ENCODE measurements at regions not wholly inside any gene's neighbourhood (a gene's known extent, or its start where the extent isn't known, plus 50 kb on each side); places are given as distances from the start of the nearest gene placed in this dataset.
"Not testable (repeated sequence)": the region's sequence is repeated elsewhere in the genome, so short reads cannot be mapped to it uniquely, and the experiment has no call there.

DNA sequence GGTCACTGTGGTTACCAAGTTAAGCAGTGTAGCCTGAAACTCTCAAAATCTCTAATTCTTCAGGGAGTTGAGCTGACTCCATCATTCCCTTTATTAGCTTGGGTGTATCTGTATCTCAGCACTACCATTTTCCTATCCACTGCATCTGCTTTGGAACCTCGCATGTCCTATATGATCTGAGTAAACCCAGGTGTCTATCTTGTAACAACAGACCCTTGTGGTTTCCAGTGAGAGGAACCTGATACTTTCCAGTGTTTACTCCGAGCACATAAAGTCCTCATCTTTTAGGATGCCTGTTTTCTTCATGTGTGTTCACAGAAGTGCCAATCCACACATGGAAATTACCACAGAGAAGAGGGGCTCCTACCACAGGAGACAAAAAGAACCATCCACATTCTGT is 650.4 kb downstream of the LMO4 start:
- H3K9me3 ChIP-seq (ENCODE audit: control insufficient read depth, insufficient read depth, low read length), result no peaks in the 10 kb centered on the region
- H3K36me3 ChIP-seq (ENCODE audit: insufficient read depth, low read length), result no peaks in the 10 kb centered on the region
- no peak overlapping the region for H3K9ac ChIP-seq (ENCODE audit: low read depth, low read length)
- H3K4me1 ChIP-seq (ENCODE audit: insufficient read depth, low read length), result peaks cover under 1% of the 10 kb centered on the region; the same call in 1 of the 2 replicates

GRCh38 chr1:87980494-87980893 is 651.8 kb downstream of the LMO4 start:
- Histone ChIP-seq H3K36me3 (ENCODE audit: insufficient read depth, low read length) (no peaks in the 10 kb centered on the region), H3K9ac (ENCODE audit: low read depth, low read length) (no peak overlapping the region), H3K9me3 (ENCODE audit: control insufficient read depth, insufficient read depth, low read length) (no peaks in the 10 kb centered on the region), H3K4me1 (ENCODE audit: insufficient read depth, low read length) (no peaks in the 10 kb centered on the region)

DNA sequence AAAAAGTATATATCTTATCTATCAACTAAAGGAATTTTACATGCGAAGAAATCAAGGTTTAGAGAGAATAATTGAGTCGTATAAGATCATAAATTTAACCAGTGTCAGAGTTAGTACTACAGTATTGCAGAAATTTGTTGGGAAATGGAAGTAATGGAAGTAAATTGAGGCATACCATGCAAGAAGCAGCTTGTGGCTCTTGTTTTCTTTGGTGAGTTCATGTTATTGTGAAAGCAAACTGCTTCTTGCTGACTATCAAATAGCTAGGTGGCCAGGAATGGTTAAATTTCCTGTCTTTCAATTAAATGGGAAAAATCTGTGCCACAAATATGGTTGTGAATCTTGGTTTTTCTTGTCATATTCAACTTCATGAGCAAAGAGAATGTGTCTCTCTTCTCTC is 652.7 kb downstream of the LMO4 start:
- H3K9ac ChIP-seq (ENCODE audit: low read depth, low read length), result no peak overlapping the region
- no peaks in the 10 kb centered on the region for H3K4me1 ChIP-seq (ENCODE audit: insufficient read depth, low read length)
- H3K9me3 ChIP-seq (ENCODE audit: control insufficient read depth, insufficient read depth, low read length), result no peaks in the 10 kb centered on the region
- no peaks in the 10 kb centered on the region for H3K36me3 ChIP-seq (ENCODE audit: insufficient read depth, low read length)

DNA sequence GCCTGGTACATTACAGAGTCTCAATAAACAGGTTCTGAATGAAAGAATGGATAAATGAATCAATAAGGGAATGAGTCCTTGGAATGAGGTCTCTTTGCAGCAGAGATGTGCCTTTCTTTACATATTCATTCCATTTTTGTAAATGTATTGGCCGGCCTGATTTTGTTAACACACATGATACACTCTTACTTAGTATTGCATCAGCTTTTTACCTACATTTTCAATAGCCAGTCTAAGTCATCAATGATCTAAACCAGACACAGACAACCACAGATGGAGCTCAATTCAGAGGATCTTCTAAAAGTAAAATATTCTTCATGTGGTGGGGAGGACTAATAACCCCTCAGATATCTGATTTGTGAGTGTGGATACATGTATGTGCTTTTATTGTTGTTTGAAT is 653.1 kb downstream of the LMO4 start:
- Histone ChIP-seq H3K9me3 (ENCODE audit: control insufficient read depth, insufficient read depth, low read length) (no peaks in the 10 kb centered on the region), H3K9ac (ENCODE audit: low read depth, low read length) (no peak overlapping the region), H3K36me3 (ENCODE audit: insufficient read depth, low read length) (no peaks in the 10 kb centered on the region), H3K4me1 (ENCODE audit: insufficient read depth, low read length) (no peaks in the 10 kb centered on the region)

DNA sequence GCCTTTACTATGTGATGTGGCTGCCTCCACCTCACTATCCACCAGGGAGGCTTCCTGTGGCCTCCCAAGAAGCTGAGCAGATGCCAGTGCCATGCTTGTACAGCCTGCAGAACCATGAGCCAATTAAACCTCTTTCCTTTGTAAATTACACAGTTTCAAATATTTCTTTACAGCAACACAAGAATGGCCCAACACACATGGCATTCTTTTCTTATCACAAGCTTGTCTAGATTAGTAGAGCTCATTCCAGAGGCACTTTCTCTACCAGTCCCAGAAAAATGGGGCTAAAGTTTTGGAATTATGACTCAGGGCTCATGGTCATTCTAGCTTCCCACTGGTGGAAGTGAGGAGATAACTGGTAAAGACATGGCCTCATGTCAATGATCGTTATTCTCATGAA is 655.2 kb downstream of the LMO4 start:
- H3K9me3 ChIP-seq (ENCODE audit: control insufficient read depth, insufficient read depth, low read length), result no peaks in the 10 kb centered on the region
- no peaks in the 10 kb centered on the region for H3K4me1 ChIP-seq (ENCODE audit: insufficient read depth, low read length)
- no peaks in the 10 kb centered on the region for H3K36me3 ChIP-seq (ENCODE audit: insufficient read depth, low read length)
- no peak overlapping the region for H3K9ac ChIP-seq (ENCODE audit: low read depth, low read length)

DNA sequence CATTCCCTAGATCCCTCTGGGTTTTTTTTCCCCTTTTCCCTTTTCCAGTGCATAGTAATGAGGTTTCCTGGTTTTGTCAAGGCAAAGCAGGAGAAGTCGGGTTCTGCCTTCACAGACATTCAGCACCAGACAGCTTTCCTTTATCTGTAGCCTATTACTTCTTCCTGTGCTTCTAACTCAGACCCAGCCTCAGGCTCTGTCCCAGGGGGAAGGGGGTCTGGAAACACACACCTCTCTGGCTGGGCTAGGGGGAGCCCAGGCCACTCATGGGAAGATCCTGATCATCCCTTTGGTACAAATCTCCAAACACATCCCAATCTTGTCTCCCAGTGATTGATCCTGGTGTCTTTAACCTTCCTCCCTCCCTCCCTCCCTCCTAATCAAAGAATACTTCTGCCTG is 656.4 kb downstream of the LMO4 start:
- H3K4me1 ChIP-seq (ENCODE audit: insufficient read depth, low read length), result no peaks in the 10 kb centered on the region
- H3K36me3 ChIP-seq (ENCODE audit: insufficient read depth, low read length), result no peaks in the 10 kb centered on the region
- no peaks in the 10 kb centered on the region for H3K9me3 ChIP-seq (ENCODE audit: control insufficient read depth, insufficient read depth, low read length)
- no peak overlapping the region for H3K9ac ChIP-seq (ENCODE audit: low read depth, low read length)

DNA sequence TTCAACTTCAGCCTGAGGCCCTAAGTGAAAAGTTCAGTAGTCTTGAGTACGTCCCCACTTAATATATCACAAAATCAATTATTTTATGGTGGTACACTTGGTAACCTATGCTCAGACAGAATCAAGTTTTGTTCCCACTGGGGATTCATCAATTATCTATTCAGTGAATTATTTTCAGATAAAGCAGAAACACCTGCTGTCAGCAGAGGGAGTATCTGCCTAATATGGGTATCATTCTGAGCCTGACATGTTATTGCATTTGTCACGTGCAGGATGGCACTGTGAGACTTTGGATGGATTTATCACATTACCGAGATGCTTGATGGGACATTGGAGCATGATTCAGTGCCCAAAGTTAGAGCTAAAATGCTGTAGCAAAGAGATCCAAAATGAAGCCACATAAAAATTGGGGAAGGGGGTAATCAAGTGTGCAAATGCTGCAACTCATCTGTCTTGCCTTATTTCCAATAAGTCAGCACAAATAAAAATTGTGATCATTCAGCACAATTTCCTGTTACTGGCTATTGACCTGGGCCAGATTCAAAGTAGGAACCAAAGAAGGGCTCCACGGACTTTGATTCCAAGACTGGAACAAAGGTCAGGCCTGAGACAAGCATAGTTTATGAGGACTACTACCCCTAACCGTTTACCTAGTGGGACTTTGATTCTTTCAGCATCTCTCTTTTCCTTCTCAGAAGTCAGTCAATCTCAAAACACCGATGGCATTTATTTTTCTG is 657.6 kb downstream of the LMO4 start:
- H3K9me3 ChIP-seq (ENCODE audit: control insufficient read depth, insufficient read depth, low read length), result no peaks in the 10 kb centered on the region
- H3K4me1 ChIP-seq (ENCODE audit: insufficient read depth, low read length), result no peaks in the 10 kb centered on the region
- no peak overlapping the region; the same call in 1 of the 2 replicates for H3K9ac ChIP-seq (ENCODE audit: low read depth, low read length)
- no peaks in the 10 kb centered on the region for H3K36me3 ChIP-seq (ENCODE audit: insufficient read depth, low read length)

DNA sequence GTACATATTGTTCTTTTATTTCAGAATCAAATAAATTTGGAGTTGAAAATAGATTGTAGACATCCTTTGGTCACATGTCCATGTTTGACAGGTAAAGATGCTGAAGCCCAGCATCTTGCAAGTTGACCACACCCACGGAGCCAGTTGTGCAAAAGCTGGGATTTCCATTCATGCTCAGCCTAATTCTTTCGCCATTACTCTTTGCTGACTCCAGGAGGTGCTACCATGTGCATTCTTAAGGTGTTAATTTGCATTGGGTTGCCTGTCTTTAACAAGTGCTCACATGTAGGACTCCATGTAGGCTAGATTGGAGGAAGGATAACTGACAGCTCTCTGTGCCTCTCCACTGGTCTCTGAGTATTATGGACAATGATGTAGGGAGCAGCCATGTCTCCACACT is 660.7 kb downstream of the LMO4 start:
- H3K9me3 ChIP-seq (ENCODE audit: control insufficient read depth, insufficient read depth, low read length), result no peaks in the 10 kb centered on the region
- H3K36me3 ChIP-seq (ENCODE audit: insufficient read depth, low read length), result no peaks in the 10 kb centered on the region
- no peak overlapping the region for H3K9ac ChIP-seq (ENCODE audit: low read depth, low read length)
- no peaks in the 10 kb centered on the region for H3K4me1 ChIP-seq (ENCODE audit: insufficient read depth, low read length)

- not testable (repeated sequence) for H3K36me3 ChIP-seq (ENCODE audit: insufficient read depth, low read length); H3K9me3 ChIP-seq (ENCODE audit: control insufficient read depth, insufficient read depth, low read length); H3K4me1 ChIP-seq (ENCODE audit: insufficient read depth, low read length); H3K9ac ChIP-seq (ENCODE audit: low read depth, low read length)
These were observed 663.9 kb downstream of the LMO4 start for GRCh38 chr1:87992536-87992935.

GRCh38 chr1:87993051-87993450 is 664.4 kb downstream of the LMO4 start:
- H3K9me3 ChIP-seq (ENCODE audit: control insufficient read depth, insufficient read depth, low read length), result no peaks in the 10 kb centered on the region
- H3K4me1 ChIP-seq (ENCODE audit: insufficient read depth, low read length), result no peaks in the 10 kb centered on the region
- no peaks in the 10 kb centered on the region for H3K36me3 ChIP-seq (ENCODE audit: insufficient read depth, low read length)
- H3K9ac ChIP-seq (ENCODE audit: low read depth, low read length), result no peak overlapping the region

DNA sequence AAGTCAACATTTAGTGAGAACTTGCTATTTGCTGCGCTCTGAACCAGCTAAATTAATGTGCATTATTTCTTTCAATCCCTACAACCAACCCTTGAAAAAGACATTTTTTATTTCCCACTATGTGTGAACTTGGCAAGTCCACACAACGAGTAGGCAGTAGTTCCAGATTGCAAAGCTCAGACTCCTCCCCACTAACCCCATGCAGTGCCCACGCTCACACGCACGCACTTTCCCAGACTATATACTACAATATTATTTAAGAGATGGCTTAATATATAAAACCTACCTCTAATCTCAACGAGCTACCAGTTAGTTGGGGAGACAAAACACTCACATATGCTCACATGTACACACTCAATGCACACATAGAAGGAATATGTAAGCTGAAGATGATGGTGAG is 671.2 kb downstream of the LMO4 start:
- Histone ChIP-seq H3K36me3 (ENCODE audit: insufficient read depth, low read length) (no peaks in the 10 kb centered on the region), H3K9ac (ENCODE audit: low read depth, low read length) (no peak overlapping the region), H3K9me3 (ENCODE audit: control insufficient read depth, insufficient read depth, low read length) (no peaks in the 10 kb centered on the region), H3K4me1 (ENCODE audit: insufficient read depth, low read length) (no peaks in the 10 kb centered on the region)

DNA sequence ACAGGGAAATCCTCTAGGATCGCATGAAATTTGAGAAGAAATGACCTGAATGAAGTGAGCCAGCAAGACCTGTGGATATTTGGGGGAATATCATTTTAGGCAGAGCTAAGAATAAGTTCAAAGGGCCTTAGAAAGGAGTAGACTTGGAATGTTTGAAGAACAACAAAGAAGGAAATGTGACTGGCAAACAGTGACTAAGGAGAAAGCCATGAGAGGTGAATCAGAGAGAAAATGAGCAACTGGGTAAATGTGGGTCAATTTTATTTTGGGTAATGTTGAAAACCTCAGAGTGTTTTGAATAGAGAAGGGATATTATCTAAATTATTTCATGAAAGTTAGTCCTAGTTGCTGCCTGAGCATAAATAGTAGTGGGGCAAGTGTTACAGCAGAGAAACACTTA is 672.8 kb downstream of the LMO4 start:
- Histone ChIP-seq H3K9ac (ENCODE audit: low read depth, low read length) (no peak overlapping the region), H3K36me3 (ENCODE audit: insufficient read depth, low read length) (no peaks in the 10 kb centered on the region), H3K4me1 (ENCODE audit: insufficient read depth, low read length) (no peaks in the 10 kb centered on the region), H3K9me3 (ENCODE audit: control insufficient read depth, insufficient read depth, low read length) (no peaks in the 10 kb centered on the region)

GRCh38 chr1:88003255-88003654 is 674.6 kb downstream of the LMO4 start:
- no peaks in the 10 kb centered on the region for H3K36me3 ChIP-seq (ENCODE audit: insufficient read depth, low read length)
- H3K4me1 ChIP-seq (ENCODE audit: insufficient read depth, low read length), result no peaks in the 10 kb centered on the region
- H3K9me3 ChIP-seq (ENCODE audit: control insufficient read depth, insufficient read depth, low read length), result no peaks in the 10 kb centered on the region
- no peak overlapping the region for H3K9ac ChIP-seq (ENCODE audit: low read depth, low read length)

DNA sequence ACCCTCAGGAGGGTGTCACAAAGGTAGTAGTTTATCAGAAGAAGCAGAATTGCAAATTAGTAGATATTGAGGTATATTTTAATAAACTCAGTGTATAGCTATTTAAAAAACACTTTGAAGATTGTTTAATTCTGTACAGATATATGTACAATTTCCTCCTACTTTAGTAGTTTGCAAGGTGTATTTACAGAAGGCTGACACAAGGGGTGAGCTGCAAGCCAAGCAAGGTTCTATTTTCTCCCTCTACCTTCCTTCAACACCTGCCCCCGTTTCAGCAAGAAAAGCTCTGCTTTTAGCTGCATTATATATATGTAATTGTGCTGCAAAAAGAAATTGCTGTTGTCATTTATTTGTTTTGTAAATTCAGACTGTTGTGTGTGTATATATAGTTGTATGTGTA is 674.2 kb upstream of the PKN2 start:
- no peaks in the 10 kb centered on the region for H3K36me3 ChIP-seq (ENCODE audit: insufficient read depth, low read length)
- no peaks in the 10 kb centered on the region for H3K4me1 ChIP-seq (ENCODE audit: insufficient read depth, low read length)
- H3K9ac ChIP-seq (ENCODE audit: low read depth, low read length), result no peak overlapping the region
- H3K9me3 ChIP-seq (ENCODE audit: control insufficient read depth, insufficient read depth, low read length), result no peaks in the 10 kb centered on the region

DNA sequence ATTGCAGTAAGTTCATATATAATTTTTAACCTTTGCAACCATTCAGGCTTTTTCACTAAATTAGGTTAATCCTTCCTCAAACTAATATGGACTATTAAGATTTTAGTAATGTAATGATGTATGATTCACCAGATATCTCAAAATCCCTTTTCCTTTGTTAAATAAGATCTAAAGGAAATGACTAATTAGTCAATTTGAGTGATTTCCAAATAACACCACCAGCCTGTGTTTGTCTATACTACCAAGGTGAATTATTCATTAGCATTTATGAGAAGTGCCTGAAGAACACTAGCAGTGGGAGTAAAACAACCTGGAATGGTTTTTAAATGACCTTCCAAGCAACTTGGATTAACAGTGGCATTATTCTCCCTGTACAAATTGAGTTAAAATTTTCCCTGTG is 670.6 kb upstream of the PKN2 start:
- Histone ChIP-seq H3K9me3 (ENCODE audit: control insufficient read depth, insufficient read depth, low read length) (no peaks in the 10 kb centered on the region), H3K9ac (ENCODE audit: low read depth, low read length) (no peak overlapping the region), H3K36me3 (ENCODE audit: insufficient read depth, low read length) (no peaks in the 10 kb centered on the region), H3K4me1 (ENCODE audit: insufficient read depth, low read length) (no peaks in the 10 kb centered on the region)

DNA sequence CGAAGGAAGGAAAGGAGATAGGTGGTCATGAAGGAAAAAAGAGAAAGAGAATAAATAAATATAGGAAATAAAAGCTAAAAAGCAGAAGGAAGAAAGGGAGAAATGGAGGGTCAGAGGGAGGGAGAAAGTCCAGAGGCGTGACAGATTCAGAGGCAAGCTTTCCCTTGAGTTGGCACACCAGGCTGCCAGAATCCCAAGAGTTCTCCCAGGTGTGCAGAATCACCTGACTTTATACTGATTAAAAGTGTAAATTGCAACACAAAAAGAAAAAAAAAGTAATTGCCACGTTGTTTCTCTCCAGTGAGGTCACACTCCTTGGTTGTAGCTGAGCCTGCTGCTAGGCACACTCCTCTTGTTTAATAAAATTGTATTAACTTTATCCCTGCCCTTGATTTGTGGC is 669.9 kb upstream of the PKN2 start:
- Histone ChIP-seq H3K9ac (ENCODE audit: low read depth, low read length) (no peak overlapping the region), H3K4me1 (ENCODE audit: insufficient read depth, low read length) (no peaks in the 10 kb centered on the region), H3K9me3 (ENCODE audit: control insufficient read depth, insufficient read depth, low read length) (no peaks in the 10 kb centered on the region), H3K36me3 (ENCODE audit: insufficient read depth, low read length) (no peaks in the 10 kb centered on the region)

All from ES-I3 (cell line).